EL (cell line): ENCODE measurements at regions not wholly inside any gene's neighbourhood (a gene's known extent, or its start where the extent isn't known, plus 50 kb on each side); places are given as distances from the start of the nearest gene placed in this dataset.

Experiments used
- DNase-seq: peaks from one replicate; pipeline ENCODE4 v3.0.0-alpha.2; 2016

GRCh38 chr15:97196048-97197014, 764.2 kb upstream of the ARRDC4 start:
- DNase-seq, result no peak

GRCh38 chr15:97199393-97200051, 761.0 kb upstream of the ARRDC4 start:
- DNase-seq, result no peak

GRCh38 chr15:97200161-97200560, 760.3 kb upstream of the ARRDC4 start:
- peak; percentile 8 for DNase-seq

GRCh38 chr15:97210277-97210676, 750.2 kb upstream of the ARRDC4 start:
- DNase-seq, result no peak

GRCh38 chr15:97215629-97216028, 744.9 kb upstream of the ARRDC4 start:
- DNase-seq, result peak; percentile 12

GRCh38 chr15:97224191-97224641, 736.3 kb upstream of the ARRDC4 start:
- DNase-seq, result no peak

- peak; percentile 53 for DNase-seq
Observed at GRCh38 chr15:97234851-97235610, 725.5 kb upstream of the ARRDC4 start.

GRCh38 chr15:97235611-97235985, 724.9 kb upstream of the ARRDC4 start:
- no peak for DNase-seq

- DNase-seq, result no peak
Observed at GRCh38 chr15:97236140-97236539, 724.4 kb upstream of the ARRDC4 start.

GRCh38 chr15:97237160-97237559, 723.3 kb upstream of the ARRDC4 start:
- no peak for DNase-seq

GRCh38 chr15:97248376-97248775, 712.1 kb upstream of the ARRDC4 start:
- no peak for DNase-seq

- DNase-seq, result no peak
Observed at GRCh38 chr15:97259943-97260342, 700.6 kb upstream of the ARRDC4 start.

- DNase-seq, result no peak
Observed at GRCh38 chr15:97301166-97301565, 659.3 kb upstream of the ARRDC4 start.

GRCh38 chr15:97316362-97316761, 644.1 kb upstream of the ARRDC4 start:
- DNase-seq, result no peak

GRCh38 chr15:97317163-97317562, 643.3 kb upstream of the ARRDC4 start:
- no peak for DNase-seq

GRCh38 chr15:97319291-97319690, 641.2 kb upstream of the ARRDC4 start:
- DNase-seq, result no peak

- no peak for DNase-seq
Observed at GRCh38 chr15:97346221-97346620, 614.3 kb upstream of the ARRDC4 start.

- DNase-seq, result no peak
Observed at GRCh38 chr15:97350813-97351212, 609.7 kb upstream of the ARRDC4 start.

GRCh38 chr15:97383516-97383915, 577.0 kb upstream of the ARRDC4 start:
- DNase-seq, result no peak

- DNase-seq, result no peak
Observed at GRCh38 chr15:97386940-97387339, 573.6 kb upstream of the ARRDC4 start.

- no peak for DNase-seq
Observed at GRCh38 chr15:97401195-97401594, 559.3 kb upstream of the ARRDC4 start.

- no peak for DNase-seq
Observed at GRCh38 chr15:97401970-97402369, 558.5 kb upstream of the ARRDC4 start.

- DNase-seq, result no peak
Observed at GRCh38 chr15:97406841-97407240, 553.7 kb upstream of the ARRDC4 start.
